Glomerular visceral epithelial cell (primary cell): ENCODE measurements at regions not wholly inside any gene's neighbourhood (a gene's known extent, or its start where the extent isn't known, plus 50 kb on each side); places are given as distances from the start of the nearest gene placed in this dataset.
A peak's percentile ranks its signal among the peaks of the same experiment; 100 is the strongest.

Experiments used
- DNase-seq: peaks from one replicate; pipeline ENCODE4 v3.0.0-alpha.2; 2016; ENCODE audit errors: extremely low spot score

DNA sequence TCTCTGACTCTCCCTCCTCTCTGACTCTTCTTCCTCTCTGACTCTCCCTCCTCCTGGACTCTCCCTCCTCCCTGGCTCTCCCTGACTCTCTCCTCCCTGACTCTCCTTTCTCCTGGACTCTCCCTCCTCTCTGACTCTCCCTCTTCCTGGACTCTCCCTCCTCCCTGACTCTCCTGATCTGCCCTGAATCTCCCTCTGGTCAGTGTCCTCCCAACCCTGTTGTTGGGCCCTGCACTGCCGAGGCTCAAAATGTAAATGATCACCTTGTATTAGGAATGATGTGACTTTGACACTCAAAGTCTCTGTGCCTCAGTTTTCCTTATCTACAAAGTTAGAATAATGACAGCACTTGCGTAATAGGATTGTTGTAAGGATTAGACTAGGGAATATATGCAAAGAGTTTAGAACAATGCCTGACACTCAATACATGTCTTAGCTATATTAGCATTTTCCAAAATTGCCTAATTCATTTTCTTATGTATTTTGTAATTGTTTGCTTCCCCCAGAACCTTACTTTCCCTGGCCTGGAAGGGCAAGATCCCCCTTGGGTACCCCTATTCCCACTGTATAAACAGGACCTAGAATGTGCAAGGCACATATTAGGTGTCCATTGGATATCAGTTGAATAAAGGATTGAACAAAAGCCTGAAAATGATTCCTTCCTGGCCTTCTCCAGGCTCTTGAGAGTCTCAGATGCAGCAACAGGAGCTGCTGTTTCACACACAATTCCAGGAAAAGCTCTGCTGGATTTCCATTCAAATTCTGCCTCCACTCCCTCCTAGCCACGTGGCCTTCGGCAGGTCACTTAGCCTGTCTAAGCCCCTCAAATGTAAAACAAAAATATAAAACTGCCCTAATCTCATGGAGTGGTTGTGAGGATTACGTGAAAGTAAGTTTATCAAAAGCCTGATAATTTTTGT lies 170.1 kb downstream of the INHBB start:
- DNase-seq, result no peak

DNA sequence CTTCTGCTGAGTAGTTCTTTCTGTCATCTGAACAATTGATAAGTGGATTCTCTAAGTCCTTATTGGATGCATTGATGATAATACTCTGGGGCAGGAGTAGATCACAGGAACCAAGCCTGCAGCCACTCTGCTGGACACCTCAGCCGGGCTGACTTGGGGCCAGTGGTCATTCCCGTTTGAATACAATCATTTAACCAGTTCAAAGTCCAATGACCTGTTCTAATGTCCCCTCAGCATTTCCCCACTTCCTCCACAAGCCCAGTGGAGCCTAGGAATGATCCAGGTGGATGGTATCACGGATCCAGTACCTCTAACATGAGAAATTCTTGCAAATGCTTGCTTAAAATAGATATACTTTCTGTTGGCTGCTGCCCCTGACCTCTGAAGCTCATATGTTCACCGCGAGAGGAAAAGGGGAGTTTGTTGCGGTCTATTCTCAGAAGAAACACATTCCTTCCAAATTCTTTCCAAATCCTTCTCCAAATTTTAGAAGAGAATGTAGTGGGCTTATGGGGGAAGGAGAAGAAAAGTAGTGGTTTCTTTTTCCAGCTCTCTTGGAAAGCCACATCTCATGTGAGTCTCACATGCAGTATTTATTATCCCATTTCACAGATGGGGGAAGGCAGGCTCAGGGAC lies 170.9 kb downstream of the INHBB start:
- DNase-seq, result no peak

DNA sequence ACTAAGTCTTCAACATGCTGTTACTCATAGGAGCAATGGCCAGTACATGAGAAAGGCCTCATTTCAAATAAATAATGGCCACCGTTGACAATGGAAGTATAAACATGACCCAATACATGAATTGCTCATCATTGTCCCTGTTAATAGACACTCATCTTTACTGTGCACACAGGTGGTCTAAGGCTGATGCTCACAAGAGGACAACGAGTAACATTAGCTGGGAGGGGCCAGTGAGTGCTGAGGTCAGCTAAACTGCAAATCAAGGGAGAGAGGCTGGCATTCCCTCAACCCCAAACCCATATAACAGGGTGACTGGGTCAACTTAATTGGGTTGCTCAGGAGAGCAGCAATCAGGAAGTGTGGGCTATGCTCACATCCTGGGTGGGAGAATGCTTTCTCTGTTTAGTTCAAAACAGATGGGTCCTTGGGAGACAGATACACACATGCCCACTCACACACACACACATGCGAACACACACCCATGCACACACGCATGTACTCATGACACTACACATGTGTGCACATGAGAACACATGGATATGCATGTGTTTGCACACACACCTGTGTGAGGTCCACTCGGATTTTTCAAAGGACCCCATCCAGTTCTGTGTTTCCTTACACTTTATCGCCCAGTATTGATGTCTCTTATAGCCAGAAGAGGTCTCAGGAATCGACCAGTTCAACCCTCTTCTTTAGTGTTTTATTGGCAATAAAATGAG lies 172.0 kb downstream of the INHBB start:
- no peak for DNase-seq

DNA sequence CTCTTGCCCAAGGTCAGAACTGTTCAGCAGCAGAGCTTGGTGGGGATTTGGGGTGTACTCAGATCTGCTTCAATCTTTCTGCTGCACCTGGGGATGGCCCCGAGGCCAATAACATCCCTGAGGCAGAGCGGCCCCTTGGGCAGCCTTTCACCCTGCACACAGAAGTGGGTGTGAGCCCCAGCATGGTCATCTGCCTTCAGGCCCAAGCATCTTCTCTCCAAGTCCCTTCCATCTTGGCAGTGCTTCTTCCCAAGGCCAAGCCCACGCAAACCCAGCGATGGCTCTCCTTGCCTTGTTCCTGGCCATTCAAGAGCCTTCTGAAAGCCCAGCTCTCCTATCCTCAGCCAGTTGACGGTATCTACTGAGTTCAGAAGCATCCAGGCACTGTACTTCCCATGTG lies 172.9 kb downstream of the INHBB start:
- DNase-seq, result no peak

DNA sequence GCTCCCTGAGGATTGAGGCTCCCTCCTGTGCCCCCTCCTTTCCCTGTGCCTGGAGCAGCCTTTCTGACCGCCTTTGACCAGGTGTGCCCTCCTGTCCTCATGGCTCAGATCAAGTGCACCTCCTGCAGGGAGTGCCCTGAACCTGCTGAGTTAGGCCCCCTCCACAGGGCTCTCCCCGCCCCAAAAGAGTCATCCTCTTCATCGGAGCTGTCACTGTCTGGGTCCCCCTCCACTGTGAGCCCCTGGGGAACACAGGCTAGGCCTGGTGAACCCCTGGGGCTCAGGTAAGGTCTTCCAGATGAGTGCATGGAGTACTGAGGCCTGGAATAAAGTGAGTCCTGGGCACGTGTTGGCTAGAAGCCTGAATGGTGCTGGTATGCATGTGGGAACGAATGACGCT lies 173.5 kb downstream of the INHBB start:
- no peak for DNase-seq

DNA sequence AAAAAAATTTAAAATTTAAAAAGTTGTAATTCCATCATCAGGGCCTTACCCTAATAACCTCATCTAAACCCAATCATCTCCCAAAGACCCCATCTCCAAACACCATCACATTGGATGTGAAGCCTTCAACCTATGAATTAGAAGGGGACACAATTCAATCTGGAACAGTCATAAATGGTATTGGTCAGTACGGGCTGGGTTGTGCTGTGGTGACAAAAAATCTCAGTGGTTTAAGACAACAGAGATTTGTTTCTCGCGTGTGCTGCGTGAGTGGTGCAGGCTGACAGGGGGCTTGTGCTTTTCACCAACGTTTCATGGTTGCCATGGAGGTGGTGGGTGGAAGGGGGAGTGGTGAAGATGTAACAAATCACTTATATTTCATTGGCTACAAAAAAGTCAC lies 174.5 kb downstream of the INHBB start:
- no peak for DNase-seq

DNA sequence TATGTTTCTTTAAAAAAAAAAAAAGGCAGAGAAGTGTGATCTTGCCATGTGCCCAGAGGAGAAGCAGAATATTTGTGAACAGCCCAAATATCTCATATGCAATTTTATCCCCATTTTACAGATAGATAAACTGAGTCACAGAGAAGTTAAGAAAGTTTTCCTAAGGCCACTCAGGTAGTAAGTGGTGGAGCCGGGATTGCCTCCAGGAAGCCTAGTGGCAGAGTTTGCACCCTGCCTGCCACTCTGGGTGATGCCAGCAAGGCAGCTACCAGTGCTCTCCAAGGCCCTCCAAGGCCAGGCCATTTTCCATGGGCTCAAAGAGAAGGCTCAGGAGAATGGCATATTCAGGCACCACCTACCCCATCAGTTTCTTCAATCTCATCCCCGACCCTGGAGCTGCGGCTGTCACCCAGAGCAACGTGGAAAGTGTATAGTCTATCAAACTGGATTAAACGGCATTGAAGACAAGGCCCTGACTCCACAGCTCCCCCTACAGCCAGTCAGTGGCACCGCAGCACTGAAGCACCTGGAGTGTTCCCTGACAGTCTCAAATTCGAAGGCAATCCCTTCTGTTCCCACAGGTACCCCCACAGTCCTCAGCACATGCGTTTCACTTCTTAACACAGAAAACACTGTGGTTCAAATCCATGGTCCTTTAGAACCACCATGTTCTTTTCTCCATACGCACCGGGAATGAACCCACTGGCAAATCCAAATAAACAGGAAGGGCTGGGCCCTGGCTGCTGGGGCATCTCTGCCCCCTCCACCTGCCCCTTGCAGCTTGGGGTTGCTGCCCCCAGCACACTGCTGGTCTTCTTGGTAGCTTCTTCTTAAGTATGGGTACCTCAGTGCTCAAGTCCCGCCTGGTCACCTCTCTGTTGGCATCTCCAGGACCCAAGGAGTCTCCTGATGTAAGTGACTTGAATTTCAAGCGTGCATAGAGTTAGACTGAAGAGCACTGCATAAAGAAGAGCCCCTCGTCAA lies 175.3 kb downstream of the INHBB start:
- DNase-seq, result peak; percentile 43

DNA sequence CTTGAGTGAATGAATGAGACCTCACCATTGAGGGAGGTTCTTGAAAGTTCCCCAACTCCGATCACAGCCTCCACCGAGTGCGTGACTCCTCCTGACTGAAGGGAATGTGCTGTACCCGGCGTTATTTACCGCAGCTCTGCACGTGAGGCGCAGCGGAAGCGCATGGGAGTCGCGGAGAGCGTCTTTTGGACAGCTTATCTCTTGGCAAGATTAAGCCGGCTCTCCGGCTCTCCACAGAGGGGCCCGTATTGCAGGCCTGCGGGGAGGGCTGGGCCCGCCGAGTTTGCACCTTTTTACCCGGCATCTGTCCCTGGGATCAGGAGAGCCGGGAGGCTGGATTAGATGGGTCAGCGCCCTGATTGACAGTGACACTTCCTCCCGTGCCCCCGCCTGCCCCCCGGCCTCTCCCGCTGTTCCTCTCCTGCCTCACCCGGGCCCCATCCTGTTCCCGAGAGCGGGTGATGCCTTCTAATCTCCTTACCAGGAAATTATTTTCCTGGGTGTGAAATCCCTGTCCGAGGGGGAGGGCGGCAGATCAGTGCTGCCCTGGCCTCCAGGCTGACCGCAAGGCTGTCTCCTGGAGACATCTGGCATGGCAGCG lies 176.3 kb downstream of the INHBB start:
- DNase-seq, result peak; percentile 33

DNA sequence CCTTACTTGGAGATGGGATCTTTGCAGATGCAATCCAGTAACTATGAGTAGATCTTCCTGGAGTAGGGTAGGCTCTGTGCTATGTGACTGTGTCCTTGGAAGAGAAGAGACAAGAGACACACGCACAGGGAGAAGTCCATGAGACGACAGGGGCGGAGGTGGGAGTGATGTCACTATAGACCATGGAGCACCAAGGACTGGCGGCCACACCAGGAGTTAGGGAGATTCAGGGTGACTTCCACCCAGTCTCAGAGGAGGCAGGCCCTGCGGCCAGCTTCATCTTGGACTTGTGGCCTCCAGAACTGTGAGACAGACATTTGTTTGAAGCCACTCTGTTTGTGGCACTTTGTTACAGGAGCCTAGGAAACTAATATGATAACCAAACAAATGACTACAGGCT lies 177.8 kb downstream of the INHBB start:
- DNase-seq, result no peak

DNA sequence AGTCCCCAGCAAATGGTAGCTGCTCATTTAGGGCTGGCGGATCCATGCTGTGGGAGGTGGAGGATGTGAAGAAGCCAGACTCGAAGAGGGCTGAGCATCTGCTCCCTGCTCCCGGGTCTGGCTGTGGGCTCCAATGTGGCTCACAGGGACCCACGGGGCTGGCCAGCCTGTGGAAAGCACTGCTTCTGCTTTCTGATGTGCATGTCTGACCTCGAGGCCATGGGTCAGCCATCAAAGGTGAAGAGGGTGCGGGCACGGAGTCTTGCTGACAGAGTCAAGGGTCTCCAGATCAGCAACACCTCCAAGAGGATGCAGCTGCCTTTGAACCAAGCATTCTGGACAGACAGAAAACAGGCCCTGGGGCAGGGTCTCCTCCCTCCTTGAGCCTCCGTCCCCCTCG lies 178.2 kb downstream of the INHBB start:
- no peak for DNase-seq

DNA sequence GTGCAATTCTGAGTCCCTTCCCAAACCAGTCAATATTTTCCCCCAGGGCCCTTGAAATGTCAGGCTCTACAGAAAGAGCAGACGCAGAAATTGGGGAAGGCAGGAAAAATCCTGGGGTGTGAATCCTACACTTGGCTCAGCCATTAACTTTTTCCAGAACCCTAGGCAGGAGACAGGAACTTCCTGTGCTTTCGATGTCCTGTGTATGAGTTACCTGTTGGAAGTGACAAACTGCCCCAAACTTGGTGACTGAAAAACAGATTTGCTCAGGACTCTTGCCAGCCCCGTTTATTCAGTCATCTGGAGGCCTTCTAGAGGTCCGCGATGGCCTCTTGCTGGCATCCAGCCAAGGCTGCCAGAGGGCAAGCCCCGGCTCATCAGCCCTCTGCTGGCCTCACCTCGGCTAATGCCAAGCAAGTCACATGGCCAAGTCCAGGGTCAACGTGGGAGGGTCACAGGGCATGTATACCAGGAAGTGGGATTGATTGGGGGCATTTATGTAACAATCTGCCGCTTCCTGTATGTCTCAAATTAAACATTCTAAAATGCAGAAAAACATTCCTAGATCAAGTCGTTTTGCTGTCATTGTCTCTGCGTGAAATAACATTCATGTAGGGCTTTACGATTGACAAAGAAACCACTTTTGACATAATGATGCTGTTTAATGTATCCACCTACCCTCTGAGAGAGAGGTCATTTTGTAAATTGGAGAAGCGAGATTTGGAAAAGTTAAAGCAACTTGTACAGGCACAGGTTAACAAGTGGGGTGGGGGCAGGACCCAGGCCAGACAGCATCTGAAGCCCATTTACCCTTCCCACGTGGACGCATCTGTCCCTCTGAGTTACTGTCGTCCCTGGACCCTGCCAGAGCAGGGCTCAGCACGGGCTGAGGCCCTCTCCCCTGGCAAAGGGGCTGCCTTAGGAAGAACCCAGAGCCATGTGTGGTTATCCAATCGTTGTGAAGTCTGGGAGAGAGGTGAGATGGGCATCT lies 179.4 kb downstream of the INHBB start:
- DNase-seq, result peak; percentile 39

DNA sequence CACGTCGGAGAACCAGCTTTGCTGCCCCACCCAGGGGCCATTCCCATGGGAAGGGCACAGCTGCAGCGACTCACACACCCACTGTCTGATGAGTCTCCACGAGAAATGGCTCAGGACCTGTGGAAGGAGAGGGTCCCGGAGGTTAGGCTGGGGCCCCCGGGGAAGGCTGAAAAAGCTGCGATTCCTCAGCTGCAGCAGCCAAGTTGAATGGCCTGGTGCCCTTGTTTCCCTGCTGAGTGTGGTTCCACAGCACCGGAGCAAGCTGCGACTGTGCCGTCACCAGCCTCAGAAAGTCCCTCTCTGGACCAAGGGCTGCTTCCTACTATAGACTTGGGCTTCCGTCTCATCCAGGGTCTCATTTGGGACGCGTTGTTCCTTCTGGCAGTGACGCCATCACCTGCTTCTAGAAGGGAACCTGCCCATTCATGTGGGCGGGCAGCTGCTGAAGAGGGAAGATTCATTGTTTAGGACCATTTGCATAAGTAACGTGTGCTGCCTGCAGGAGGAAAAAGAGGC lies 180.2 kb downstream of the INHBB start:
- no peak for DNase-seq

DNA sequence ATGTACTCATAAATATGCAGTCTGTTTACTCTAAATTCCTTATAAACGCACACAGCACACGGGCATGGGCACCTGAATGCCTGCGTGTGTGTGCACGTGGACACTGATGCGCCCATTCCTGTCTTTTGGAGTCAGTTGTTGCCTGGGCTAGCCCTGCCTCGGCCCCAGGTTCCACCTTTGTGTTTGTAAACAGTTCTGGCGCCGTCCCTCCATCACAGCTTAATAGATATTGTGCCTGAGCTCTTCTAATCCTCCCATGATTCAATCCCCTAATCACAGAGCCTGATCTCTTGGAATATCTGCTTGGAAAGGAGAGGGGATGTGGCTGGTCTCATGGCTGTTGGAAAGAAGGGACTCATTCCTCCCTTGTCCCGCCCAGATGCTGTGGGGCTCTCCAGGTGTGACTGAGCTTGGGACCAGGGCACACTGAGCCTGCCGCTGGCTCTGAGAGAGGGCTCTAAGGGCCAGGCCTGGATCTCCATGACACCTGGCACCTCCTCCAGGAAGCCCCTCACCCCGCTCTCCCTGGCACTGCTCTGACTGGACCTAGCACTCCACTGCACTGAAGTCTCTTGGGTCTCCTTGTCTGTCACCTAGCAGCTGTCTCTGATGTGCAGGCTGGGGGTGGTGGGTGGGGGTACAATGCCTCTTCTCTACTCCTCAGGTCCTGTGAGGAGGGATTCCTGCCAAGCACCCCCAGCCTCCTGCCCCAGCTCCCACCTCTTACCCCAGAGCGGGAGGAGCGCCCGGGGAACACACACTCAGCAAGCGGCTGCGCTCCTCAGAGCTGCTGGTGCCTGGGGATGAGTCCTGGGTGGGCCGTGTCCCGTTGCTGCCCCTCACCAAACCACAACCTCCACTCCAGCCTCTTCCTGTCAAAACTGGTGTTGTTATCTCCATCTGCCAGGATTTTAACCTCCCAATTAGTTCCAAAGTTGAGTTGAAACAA lies 181.3 kb downstream of the INHBB start:
- DNase-seq, result no peak

DNA sequence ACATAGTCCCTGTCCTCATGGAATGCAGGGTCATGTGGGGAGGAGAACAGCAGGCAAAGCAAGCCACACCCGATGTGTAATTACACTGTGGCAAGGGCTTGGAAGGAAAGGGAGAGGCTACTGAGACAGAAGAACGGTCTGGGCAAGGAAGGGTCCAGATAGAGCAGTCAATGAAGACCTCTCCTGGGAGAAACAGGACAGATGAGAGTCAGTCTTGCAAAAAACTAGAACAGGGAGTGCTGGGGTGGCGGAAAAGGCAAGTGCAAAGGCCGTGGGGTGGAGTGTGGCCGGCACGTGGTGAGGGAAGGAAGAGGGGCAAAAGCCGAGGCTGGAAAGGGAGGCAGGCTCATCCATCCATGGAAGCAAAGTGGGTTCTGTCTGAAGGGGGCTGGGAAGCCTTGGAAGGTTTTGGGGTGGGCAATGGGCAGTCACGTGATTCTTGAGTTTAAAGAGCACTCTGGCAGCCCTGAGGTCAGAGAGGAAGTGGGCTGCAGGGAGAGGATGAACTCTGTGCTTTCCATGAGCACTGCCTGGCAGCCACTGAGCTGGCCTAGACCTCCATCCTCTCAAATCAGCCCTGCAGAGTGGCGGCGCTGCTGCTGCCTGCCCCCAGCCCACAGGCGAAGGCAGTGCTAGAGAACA lies 182.2 kb downstream of the INHBB start:
- DNase-seq, result no peak

DNA sequence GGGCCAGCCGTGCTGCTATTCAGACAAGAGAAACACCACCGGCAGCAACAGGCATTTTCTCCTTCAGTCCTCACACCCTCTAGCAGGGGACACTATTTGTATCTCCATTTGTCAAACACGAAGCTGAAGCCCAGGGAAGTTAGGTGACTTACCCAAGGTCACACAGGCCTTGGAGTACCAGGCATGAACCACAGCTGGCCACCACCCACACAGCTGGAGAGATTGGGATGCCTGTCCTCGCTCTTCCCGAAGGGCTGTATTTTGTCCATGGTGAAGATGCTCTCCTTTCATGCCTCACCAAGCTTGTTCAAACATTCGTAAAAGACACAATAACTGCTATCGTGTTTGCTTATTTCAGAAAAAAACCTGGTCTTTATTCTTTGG lies 182.7 kb downstream of the INHBB start:
- no peak for DNase-seq

DNA sequence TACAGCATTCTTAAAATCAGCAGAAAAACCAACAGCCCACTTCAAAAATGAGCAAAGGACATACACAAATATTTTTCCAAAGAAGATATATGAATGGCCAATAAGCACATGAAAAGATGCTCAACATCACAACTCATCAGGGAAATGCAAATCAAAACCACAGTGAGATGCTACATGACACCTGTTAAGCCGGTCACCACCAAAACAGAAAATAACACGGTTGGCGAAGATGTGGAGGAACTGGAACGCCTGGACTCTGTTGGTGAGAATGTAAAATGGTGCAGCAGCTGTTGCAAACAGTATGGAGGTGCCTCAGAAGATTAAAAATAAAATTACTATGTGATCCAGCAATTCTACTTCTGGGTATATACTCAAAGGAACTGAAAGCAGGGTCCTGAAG lies 184.8 kb downstream of the INHBB start:
- no peak for DNase-seq

DNA sequence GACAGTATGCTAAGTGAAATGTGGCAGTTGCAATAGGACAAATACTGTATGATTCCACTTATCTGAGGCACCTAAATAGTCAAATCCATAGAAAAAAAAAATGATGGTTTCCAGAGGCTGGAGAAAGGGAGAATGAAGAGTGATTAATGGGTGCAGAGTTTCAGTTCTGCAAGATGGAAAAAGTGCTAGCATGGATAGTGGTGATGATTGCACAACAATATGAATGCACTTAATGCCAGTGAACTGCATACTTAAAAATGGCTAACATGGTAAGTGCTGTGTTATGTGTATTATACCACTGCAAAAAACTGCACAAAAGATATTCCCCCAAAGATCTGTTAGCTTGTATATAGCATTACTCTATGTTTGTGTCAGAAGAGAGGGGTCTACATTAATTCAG lies 185.4 kb downstream of the INHBB start:
- no peak for DNase-seq
